K562 (cell line): ENCODE measurements at regions not wholly inside any gene's neighbourhood (a gene's known extent, or its start where the extent isn't known, plus 50 kb on each side); places are given as distances from the start of the nearest gene placed in this dataset.

Experiments
- ATAC-seq: fragments of 200-7000 bp; cut with Tn5 transposase; 3 replicates; pipeline ENCODE4 v1.9.1; 2020; ENCODE audit warnings: moderate library complexity
- BruUV-seq: library from RNA; stranded (reverse); fragments of 400-500 nt; replicated peaks from 2 replicates; lab custom pipeline; 2021; lab: Mats Ljungman, UMichigan
- CTCF ChIA-PET: fragments of 300-600 bp; formaldehyde crosslinking; extraction: SDS; loops from one replicate; lab custom pipeline; 2021; ENCODE audit warnings: low intra/inter-chr PET ratio; lab: Yijun Ruan, JAX
- POLR2A ChIA-PET: fragments of 300-600, 350-650 bp; sonication (Branson Sonifier 250); formaldehyde crosslinking; extraction: SDS; loops from one replicate; lab custom pipeline; 2021; ENCODE audit warnings: antibody characterized with exemption, inconsistent platforms; lab: Yijun Ruan, JAX
- DNase-seq, 4 experiments: peaks; one replicate each; pipeline versions ENCODE4 v3.0.0 to v3.0.0-alpha.2; 2011 to 2018; ENCODE audit warnings: low spot score in 3 of 4, mixed read lengths in 3 of 4; ENCODE audit errors: extremely low read depth in 1 of 4
- FAIRE-seq: peaks from 2 replicates; lab custom pipeline; 2011; peaks lifted over from hg19 to GRCh38; lab: Jason Lieb, UNC
- H2AFZ ChIP-seq: 2 replicates; pipeline ENCODE4 v1.6.0; 2011; ENCODE audit warnings: low read depth, low read length, control low read depth, inconsistent platforms
- H3K27ac ChIP-seq: fragments of 200-600 bp; 3 replicates; pipeline ENCODE4 v1.8.0; 2011; ENCODE audit warnings: low read depth, mild to moderate bottlenecking, control low read depth, inconsistent platforms, low read length, moderate library complexity, mixed read lengths; ENCODE audit errors: extremely low read depth
- H3K27me3 ChIP-seq, 2 experiments: fragments of 300-600 bp in 1 of 2; 2 replicates in 1 of 2; 3 replicates in 1 of 2; pipeline versions ENCODE4 v1.6.0 to v1.8.0; 2011; ENCODE audit warnings: inconsistent platforms in 2 of 2, low read length in 2 of 2, mild to moderate bottlenecking in 1 of 2, mixed read lengths in 1 of 2, moderate library complexity in 1 of 2; ENCODE audit not compliant: control insufficient read depth in 2 of 2, insufficient read depth in 2 of 2
- H3K36me3 ChIP-seq: fragments of 300-600 bp; 3 replicates; pipeline ENCODE4 v1.8.0; 2011; ENCODE audit warnings: mild to moderate bottlenecking, low read length, inconsistent platforms; ENCODE audit not compliant: control insufficient read depth, insufficient read depth
- H3K4me1 ChIP-seq, 2 experiments: fragments of 200-600 bp in 1 of 2; replicated peaks in 1 of 2; 2 replicates in 1 of 2; 3 replicates in 1 of 2; pipeline versions ENCODE4 v1.5.1 to v1.8.0; 2011; ENCODE audit warnings: inconsistent platforms in 2 of 2, low read length in 2 of 2, mild to moderate bottlenecking in 1 of 2, mixed read lengths in 1 of 2, moderate library complexity in 1 of 2; ENCODE audit not compliant: control insufficient read depth in 2 of 2, insufficient read depth in 2 of 2
- H3K4me2 ChIP-seq: 2 replicates; pipeline ENCODE4 v1.6.1; 2011; ENCODE audit warnings: low read length, control low read depth, inconsistent platforms, mixed read lengths; ENCODE audit not compliant: insufficient read depth
- H3K4me3 ChIP-seq: fragments of 200-600 bp; sonication (generic), shearing (Covaris generic); 2 replicates; pipeline ENCODE4 v1.5.1; 2016; ENCODE audit warnings: control low read depth, inconsistent platforms
- H3K79me2 ChIP-seq: fragments of 200-600 bp; 3 replicates; pipeline ENCODE4 v1.8.0; 2011; ENCODE audit warnings: low read length, inconsistent platforms; ENCODE audit not compliant: control insufficient read depth, insufficient read depth
- H3K9ac ChIP-seq, 2 experiments: 2 replicates each; pipeline versions ENCODE4 v1.6.0 to v1.6.1; 2011; ENCODE audit warnings: low read depth in 2 of 2, low read length in 2 of 2, control low read depth in 1 of 2, inconsistent platforms in 1 of 2, mild to moderate bottlenecking in 1 of 2, mixed read lengths in 1 of 2; ENCODE audit not compliant: insufficient read depth in 1 of 2
- H3K9me1 ChIP-seq: one replicate; pipeline ENCODE4 v1.6.0; 2011; ENCODE audit warnings: inconsistent platforms, mild to moderate bottlenecking, low read length, moderate library complexity; ENCODE audit not compliant: control insufficient read depth, insufficient read depth
- H3K9me3 ChIP-seq: replicated peaks from 2 replicates; pipeline ENCODE4 v1.5.1; 2011; ENCODE audit warnings: low read depth, low read length, inconsistent platforms; ENCODE audit not compliant: control insufficient read depth, insufficient read depth
- H4K20me1 ChIP-seq: replicated peaks from 2 replicates; pipeline ENCODE4 v1.6.1; 2011; ENCODE audit warnings: low read length, inconsistent platforms, mixed read lengths; ENCODE audit not compliant: control insufficient read depth, insufficient read depth
- DEAF1 ChIP-seq: fragments of 450-650 bp; formaldehyde crosslinking; IDR thresholded peaks from 2 replicates; pipeline ENCODE4 v1.4.0; 2020; ENCODE audit warnings: mild to moderate bottlenecking, moderate library complexity
- WGBS: fragments of 100-300 bp; shearing (Covaris generic); methylation state at CpG from one replicate; pipeline ENCODE4 v1.1.6; 2016; ENCODE audit warnings: low coverage, mixed read lengths; ENCODE audit not compliant: insufficient coverage; ENCODE audit errors: missing lambda C conversion rate; 5-methylcytosine and 5-hydroxymethylcytosine counted together
- in situ Hi-C: fragments of 300-500 bp; cut with MboI; formaldehyde crosslinking; loops from 4 replicates; pipeline ENCODE4 v1.15.0; 2018; ENCODE audit warnings: inconsistent platforms, mixed read lengths
- intact Hi-C: fragments of 100-400 bp; cut with micrococcal nuclease; formaldehyde crosslinking; loops from 2 replicates; pipeline ENCODE4 v1.14.2; 2022
- TF ChIP-seq, protein P1 (sequence below): fragments of 450-650 bp; conservative IDR thresholded peaks from 2 replicates; pipeline ENCODE4 v1.6.1; 2016; ENCODE audit warnings: missing genetic modification characterization, low read depth, mild to moderate bottlenecking, missing compliant biosample characterization, moderate library complexity

DNA sequence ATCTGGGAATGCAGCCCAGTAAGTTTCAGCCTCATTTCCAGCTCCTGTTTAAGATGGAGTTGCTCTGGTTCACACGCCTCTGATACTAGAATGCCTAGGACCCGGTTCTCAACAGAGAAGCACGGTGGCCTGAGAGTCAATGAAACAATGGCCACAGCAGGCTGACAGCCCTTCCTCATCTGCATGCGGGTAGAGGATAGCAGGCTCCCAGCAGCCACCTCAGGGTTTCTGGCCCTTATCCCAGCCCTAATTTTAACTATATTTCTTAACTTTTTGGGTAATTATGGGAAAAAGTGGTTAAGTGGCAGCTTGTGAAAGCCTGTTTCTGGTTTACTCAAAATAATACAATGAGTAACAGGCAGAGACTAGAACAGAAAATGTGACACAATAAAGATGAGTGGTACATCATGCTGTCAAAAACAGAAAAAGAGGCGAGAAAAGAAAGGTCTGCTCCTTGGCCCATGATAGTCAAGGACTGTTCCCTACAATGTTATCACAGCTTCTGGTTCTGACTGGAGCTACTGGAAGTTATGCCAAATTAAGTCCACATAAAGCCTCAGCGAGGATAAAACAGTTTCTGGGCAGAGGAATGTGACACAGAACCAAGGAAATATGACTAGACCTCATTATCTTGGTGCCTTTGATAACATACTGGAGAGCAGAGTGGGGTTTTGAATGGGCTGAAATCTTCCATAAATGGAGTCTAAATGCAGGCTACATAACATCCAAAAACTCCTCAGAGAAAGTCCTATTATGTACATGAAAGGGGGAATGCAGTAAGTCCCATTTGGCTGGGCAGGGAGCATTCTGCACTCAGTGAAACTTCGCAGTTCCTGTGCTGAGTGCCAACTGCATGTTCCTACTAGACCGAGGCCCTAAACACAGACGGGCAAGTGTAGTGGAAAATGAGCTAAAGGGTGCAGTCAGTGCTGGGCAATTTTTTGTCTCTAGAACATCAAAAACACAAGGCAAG is 92.1 kb downstream of the NIBAN1 start:
- ATAC-seq (no peak; the same call in 2 of the 3 replicates), FAIRE-seq (no peak), DNase-seq (no peak)
- H3K27ac ChIP-seq = no peak overlapping the region
- H3K9me3 ChIP-seq = no peaks in the 10 kb centered on the region
- H3K9ac ChIP-seq = no peak overlapping the region
- 0 out of 3 replicates have a peak, but pooled peaks cover 3% of the 10 kb centered on the region for H3K36me3 ChIP-seq
- TF ChIP-seq, protein P1, sequence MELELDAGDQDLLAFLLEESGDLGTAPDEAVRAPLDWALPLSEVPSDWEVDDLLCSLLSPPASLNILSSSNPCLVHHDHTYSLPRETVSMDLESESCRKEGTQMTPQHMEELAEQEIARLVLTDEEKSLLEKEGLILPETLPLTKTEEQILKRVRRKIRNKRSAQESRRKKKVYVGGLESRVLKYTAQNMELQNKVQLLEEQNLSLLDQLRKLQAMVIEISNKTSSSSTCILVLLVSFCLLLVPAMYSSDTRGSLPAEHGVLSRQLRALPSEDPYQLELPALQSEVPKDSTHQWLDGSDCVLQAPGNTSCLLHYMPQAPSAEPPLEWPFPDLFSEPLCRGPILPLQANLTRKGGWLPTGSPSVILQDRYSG (tag) = 0 out of 2 replicates have a peak, but pooled peaks have one; percentile 44
- no peak for TF ChIP-seq DEAF1 (CRISPR knock-in tag)
- 63% methylated on average over 9 of the region's 9 CpGs for WGBS
- no peaks in the 10 kb centered on the region for H3K4me1 ChIP-seq
- H3K79me2 ChIP-seq = no peaks in the 10 kb centered on the region
- H3K4me2 ChIP-seq = no peak overlapping the region
- POLR2A ChIA-PET = interaction anchor here (0.9 to 1.1 kb wide), 2 partner anchors 11 to 17 kb away, joined by 4 read pairs; no protein-coding TSS in a partner anchor
- H3K4me3 ChIP-seq = no peak overlapping the region
- no peaks in the 10 kb centered on the region for H3K27me3 ChIP-seq
- H2AFZ ChIP-seq = no peak overlapping the region
- H3K9me1 ChIP-seq = no peaks in the 10 kb centered on the region
- BruUV-seq = no TSS peak
- H4K20me1 ChIP-seq = no peaks in the 10 kb centered on the region
- in situ Hi-C loops = no loop called here
- CTCF ChIA-PET = interaction anchor here (1.0 kb wide), 1 partner anchor 77 kb away, joined by 4 read pairs; no protein-coding TSS in a partner anchor
- intact Hi-C loops = no loop called here
